ENCODE measurements at regions not wholly inside any gene's neighbourhood (a gene's known extent, or its start where the extent isn't known, plus 50 kb on each side); places are given as distances from the start of the nearest gene placed in this dataset.

GRCh38 chr12:89945123-89945522 lies 236.5 kb upstream of the ATP2B1 start:
- Mint-ChIP-seq H3K9me3 (no peaks in the 10 kb centered on the region), H3K4me3 (no peak overlapping the region), H3K4me1 (ENCODE audit: low read depth) (peaks cover 68% of the 10 kb centered on the region), H3K27me3 (ENCODE audit: insufficient read depth) (no peaks in the 10 kb centered on the region; the same call in none of the 2 replicates), H3K27ac (no peak overlapping the region), H3K36me3 (ENCODE audit: low read depth) (no peaks in the 10 kb centered on the region)
- no peak for TF ChIP-seq CTCF (IDR thresholded peaks at IDR 0.05)
- no peak for DNase-seq

- H3K4me1 Mint-ChIP-seq (ENCODE audit: low read depth), result peaks cover 58% of the 10 kb centered on the region
- no peak for TF ChIP-seq CTCF (IDR thresholded peaks at IDR 0.05)
- H3K27ac Mint-ChIP-seq, result no peak overlapping the region
- H3K36me3 Mint-ChIP-seq (ENCODE audit: low read depth), result no peaks in the 10 kb centered on the region
- no peak for DNase-seq
- H3K4me3 Mint-ChIP-seq, result no peak overlapping the region
- no peaks in the 10 kb centered on the region for H3K9me3 Mint-ChIP-seq
- H3K27me3 Mint-ChIP-seq (ENCODE audit: insufficient read depth), result no peaks in the 10 kb centered on the region; the same call in 1 of the 2 replicates
Measured at GRCh38 chr12:89943463-89943862, 234.8 kb upstream of the ATP2B1 start.

GRCh38 chr12:89941436-89941835 lies 232.8 kb upstream of the ATP2B1 start:
- no peak for DNase-seq
- Mint-ChIP-seq H3K36me3 (ENCODE audit: low read depth) (no peaks in the 10 kb centered on the region), H3K9me3 (no peaks in the 10 kb centered on the region), H3K4me1 (ENCODE audit: low read depth) (peaks cover 38% of the 10 kb centered on the region), H3K4me3 (no peak overlapping the region), H3K27ac (no peak overlapping the region), H3K27me3 (ENCODE audit: insufficient read depth) (no peaks in the 10 kb centered on the region; the same call in 1 of the 2 replicates)
- no peak for TF ChIP-seq CTCF (IDR thresholded peaks at IDR 0.05)

GRCh38 chr12:89939522-89940215 lies 231.0 kb upstream of the ATP2B1 start:
- no peak for TF ChIP-seq CTCF (IDR thresholded peaks at IDR 0.05)
- Mint-ChIP-seq H3K9me3 (no peaks in the 10 kb centered on the region), H3K36me3 (ENCODE audit: low read depth) (no peaks in the 10 kb centered on the region), H3K4me3 (no peak overlapping the region), H3K27ac (no peak overlapping the region), H3K27me3 (ENCODE audit: insufficient read depth) (no peaks in the 10 kb centered on the region; the same call in 1 of the 2 replicates), H3K4me1 (ENCODE audit: low read depth) (peaks cover 39% of the 10 kb centered on the region)
- no peak for DNase-seq

GRCh38 chr12:89936631-89937030 lies 228.0 kb upstream of the ATP2B1 start:
- no peak for TF ChIP-seq CTCF (IDR thresholded peaks at IDR 0.05)
- H3K4me1 Mint-ChIP-seq (ENCODE audit: low read depth), result peaks cover 23% of the 10 kb centered on the region
- H3K27ac Mint-ChIP-seq, result no peak overlapping the region
- no peaks in the 10 kb centered on the region for H3K9me3 Mint-ChIP-seq
- H3K4me3 Mint-ChIP-seq, result no peak overlapping the region
- no peak for DNase-seq
- no peaks in the 10 kb centered on the region for H3K36me3 Mint-ChIP-seq (ENCODE audit: low read depth)
- H3K27me3 Mint-ChIP-seq (ENCODE audit: insufficient read depth), result no peaks in the 10 kb centered on the region; the same call in 1 of the 2 replicates
